Endothelial cell (in vitro differentiated cells): ENCODE measurements at regions not wholly inside any gene's neighbourhood (a gene's known extent, or its start where the extent isn't known, plus 50 kb on each side); places are given as distances from the start of the nearest gene placed in this dataset.

Experiments
- DNase-seq: peaks from one replicate; pipeline ENCODE4 v3.0.0; 2021; ENCODE audit warnings: low spot score
- H3K27ac Mint-ChIP-seq: one replicate; pipeline ENCODE4 v1.8.0; 2021; ENCODE audit warnings: mixed read lengths, inconsistent platforms; ENCODE audit not compliant: unreplicated experiment
- H3K27me3 Mint-ChIP-seq: one replicate; pipeline ENCODE4 v1.8.0; 2021; ENCODE audit warnings: mild to moderate bottlenecking, moderate library complexity, mixed read lengths, inconsistent platforms; ENCODE audit not compliant: unreplicated experiment
- H3K36me3 Mint-ChIP-seq: one replicate; pipeline ENCODE4 v1.8.0; 2021; ENCODE audit warnings: mild to moderate bottlenecking, low read depth, mixed read lengths, inconsistent platforms; ENCODE audit not compliant: unreplicated experiment
- H3K4me1 Mint-ChIP-seq: one replicate; pipeline ENCODE4 v1.8.0; 2021; ENCODE audit warnings: mild to moderate bottlenecking, mixed read lengths, inconsistent platforms; ENCODE audit not compliant: unreplicated experiment
- H3K4me3 Mint-ChIP-seq: one replicate; pipeline ENCODE4 v1.8.0; 2021; ENCODE audit warnings: mild to moderate bottlenecking, mixed read lengths, inconsistent platforms; ENCODE audit not compliant: unreplicated experiment
- H3K9me3 Mint-ChIP-seq: one replicate; pipeline ENCODE4 v1.8.0; 2021; ENCODE audit warnings: mixed read lengths, inconsistent platforms; ENCODE audit not compliant: unreplicated experiment
- CTCF ChIP-seq: fragments of 200-600 bp; sonication (generic); IDR thresholded peaks from one replicate; pipeline ENCODE4 v1.5.0; 2021; ENCODE audit warnings: antibody characterized with exemption; ENCODE audit not compliant: unreplicated experiment

GRCh38 chr4:45294464-45294863 is 568.1 kb upstream of the GNPDA2 start:
- TF ChIP-seq CTCF, result no peak
- no peak overlapping the region for H3K4me3 Mint-ChIP-seq
- H3K27me3 Mint-ChIP-seq, result peaks cover 2% of the 10 kb centered on the region
- H3K27ac Mint-ChIP-seq, result no peak overlapping the region
- DNase-seq, result no peak
- peaks cover 9% of the 10 kb centered on the region for H3K9me3 Mint-ChIP-seq
- no peaks in the 10 kb centered on the region for H3K36me3 Mint-ChIP-seq
- no peaks in the 10 kb centered on the region for H3K4me1 Mint-ChIP-seq

GRCh38 chr4:45293335-45293734 is 567.0 kb upstream of the GNPDA2 start:
- H3K9me3 Mint-ChIP-seq, result peaks cover 12% of the 10 kb centered on the region
- H3K4me1 Mint-ChIP-seq, result no peaks in the 10 kb centered on the region
- no peak overlapping the region for H3K27ac Mint-ChIP-seq
- no peaks in the 10 kb centered on the region for H3K36me3 Mint-ChIP-seq
- H3K4me3 Mint-ChIP-seq, result no peak overlapping the region
- DNase-seq, result no peak
- no peak for TF ChIP-seq CTCF
- peaks cover 4% of the 10 kb centered on the region for H3K27me3 Mint-ChIP-seq

GRCh38 chr4:45292844-45293243 is 566.5 kb upstream of the GNPDA2 start:
- H3K4me1 Mint-ChIP-seq, result no peaks in the 10 kb centered on the region
- no peaks in the 10 kb centered on the region for H3K36me3 Mint-ChIP-seq
- no peak for TF ChIP-seq CTCF
- H3K27ac Mint-ChIP-seq, result no peak overlapping the region
- H3K9me3 Mint-ChIP-seq, result peaks cover 12% of the 10 kb centered on the region
- no peak for DNase-seq
- peaks cover 4% of the 10 kb centered on the region for H3K27me3 Mint-ChIP-seq
- H3K4me3 Mint-ChIP-seq, result no peak overlapping the region

GRCh38 chr4:45284400-45285085 is 558.2 kb upstream of the GNPDA2 start:
- no peak overlapping the region for H3K27ac Mint-ChIP-seq
- no peak for DNase-seq

More at GRCh38 chr4:45284400-45285085, 558.2 kb upstream of the GNPDA2 start:
- Mint-ChIP-seq H3K27me3 (peaks cover 4% of the 10 kb centered on the region), H3K9me3 (peaks cover 13% of the 10 kb centered on the region), H3K36me3 (peaks cover 3% of the 10 kb centered on the region), H3K4me3 (no peak overlapping the region), H3K4me1 (no peaks in the 10 kb centered on the region)
- no peak for TF ChIP-seq CTCF
